Epithelial cell of proximal tubule (primary cell): ENCODE measurements at regions not wholly inside any gene's neighbourhood (a gene's known extent, or its start where the extent isn't known, plus 50 kb on each side); places are given as distances from the start of the nearest gene placed in this dataset.

Experiments used
- DNase-seq: peaks from one replicate; pipeline ENCODE4 v3.0.0-alpha.2; 2011; ENCODE audit warnings: low read depth
- H3K4me3 ChIP-seq: 2 replicates; pipeline ENCODE4 v1.5.1; 2011; ENCODE audit warnings: low read depth, mild to moderate bottlenecking, low read length
- CTCF ChIP-seq: conservative IDR thresholded peaks from 2 replicates; pipeline ENCODE4 v1.5.1; 2012; ENCODE audit warnings: low read depth, mild to moderate bottlenecking, low read length

DNA sequence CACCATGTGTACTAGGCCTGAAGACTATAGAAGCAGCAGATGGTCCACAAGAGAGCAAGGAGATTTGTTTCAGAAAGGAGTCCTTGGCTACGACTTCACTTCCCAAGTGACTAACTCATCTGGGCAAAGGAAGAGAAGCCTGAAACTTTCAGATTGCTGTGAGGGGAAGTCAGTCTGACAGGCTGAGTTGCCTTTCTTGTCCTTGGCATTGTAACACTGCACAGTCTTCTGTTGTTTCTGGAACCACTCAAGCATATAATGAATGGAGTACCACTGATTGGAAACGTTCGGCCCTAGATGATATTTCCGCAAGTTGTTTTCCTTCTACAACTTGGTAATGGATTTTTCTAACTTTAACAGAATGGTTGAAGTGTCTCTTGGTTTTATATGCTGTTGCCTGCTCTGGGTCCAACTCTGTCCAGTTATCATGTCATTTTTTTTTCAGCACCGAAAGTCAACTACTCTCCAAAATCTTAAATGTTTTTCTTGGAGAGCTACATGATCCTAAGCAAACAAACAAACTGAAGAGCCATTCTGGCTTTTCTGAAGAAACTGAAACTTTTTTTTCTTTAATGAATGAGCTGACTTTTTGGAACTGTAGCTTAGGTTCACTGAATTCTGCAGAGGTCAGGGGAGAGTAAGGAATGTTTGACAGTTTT, 685.7 kb downstream of the MECOM start:
- DNase-seq: no peak
- no peak for TF ChIP-seq CTCF
- H3K4me3 ChIP-seq: no peak overlapping the region

DNA sequence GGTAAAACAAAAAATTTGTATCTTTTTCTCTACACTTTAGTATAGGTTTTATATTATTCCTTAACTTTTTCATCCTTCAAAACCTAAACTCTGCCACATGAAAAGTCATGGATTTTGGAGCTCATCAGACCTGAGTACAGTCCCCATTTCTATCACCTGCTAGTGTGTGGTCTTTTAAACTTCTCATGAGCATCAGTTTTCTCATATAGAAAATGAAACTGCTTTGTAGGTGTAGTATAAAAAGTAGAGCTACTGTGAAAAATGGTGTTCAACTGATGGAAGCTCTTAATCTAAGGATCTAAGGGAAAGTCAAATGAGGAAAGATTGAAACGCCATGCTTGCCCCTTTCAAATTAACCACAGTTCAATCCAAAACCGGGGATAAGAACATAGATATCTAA, 686.5 kb downstream of the MECOM start:
- DNase-seq: no peak
- no peak for TF ChIP-seq CTCF
- H3K4me3 ChIP-seq: no peak overlapping the region

- no peak overlapping the region for H3K4me3 ChIP-seq
- DNase-seq: no peak
- TF ChIP-seq CTCF: no peak
These were observed 687.9 kb downstream of the MECOM start for GRCh38 chr3:168975576-168975975.

- TF ChIP-seq CTCF: no peak
- no peak for DNase-seq
- no peak overlapping the region for H3K4me3 ChIP-seq
These were observed 688.7 kb downstream of the MECOM start for GRCh38 chr3:168974617-168975403.

DNA sequence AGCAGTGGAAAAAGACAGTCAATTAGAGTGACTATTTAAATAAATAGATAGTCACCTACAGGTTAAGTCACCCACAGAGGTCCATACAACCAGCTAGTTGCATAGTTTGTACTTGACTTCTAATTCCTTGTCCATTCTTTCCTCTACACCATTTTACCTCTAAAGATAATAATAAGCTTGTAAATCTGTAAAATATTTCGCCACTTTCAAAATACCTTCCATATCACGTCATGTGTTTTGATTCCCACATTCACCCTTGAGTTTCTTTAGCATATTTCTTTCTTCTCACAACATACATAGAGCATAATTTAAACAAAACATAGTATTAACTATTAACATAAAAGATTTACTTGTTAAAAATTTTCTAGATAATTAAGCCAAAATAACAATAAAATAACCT, 689.6 kb downstream of the MECOM start:
- no peak overlapping the region for H3K4me3 ChIP-seq
- DNase-seq: no peak
- no peak for TF ChIP-seq CTCF

DNA sequence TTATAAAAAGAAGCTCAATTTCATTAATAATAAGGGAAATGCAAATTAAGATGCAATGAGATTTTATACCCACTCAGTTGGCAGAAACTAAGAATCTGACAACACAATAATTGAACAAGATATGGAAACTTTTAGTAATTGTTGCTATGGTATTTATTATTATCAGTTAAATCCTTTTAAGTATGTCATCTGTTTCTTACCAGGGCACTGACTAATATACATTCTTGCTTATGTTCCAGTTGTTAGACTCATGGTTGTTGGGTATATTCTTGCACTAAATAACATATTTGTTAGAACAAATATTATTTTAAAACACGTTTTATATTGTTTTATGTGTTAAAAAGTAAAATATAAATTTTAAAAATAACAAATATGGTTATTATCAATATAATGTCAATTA, 690.3 kb downstream of the MECOM start:
- no peak for TF ChIP-seq CTCF
- no peak for DNase-seq
- H3K4me3 ChIP-seq: no peak overlapping the region

- TF ChIP-seq CTCF: no peak
- H3K4me3 ChIP-seq: no peak overlapping the region
- DNase-seq: no peak
These were observed 694.9 kb downstream of the MECOM start for GRCh38 chr3:168968609-168969008.
